ENCODE measurements at regions not wholly inside any gene's neighbourhood (a gene's known extent, or its start where the extent isn't known, plus 50 kb on each side); places are given as distances from the start of the nearest gene placed in this dataset.

GRCh38 chr1:118271883-118272282 lies 86.9 kb upstream of the SPAG17 start:
- Histone ChIP-seq H4K20me1 (replicated peaks; ENCODE audit: insufficient read depth) (no peaks in the 10 kb centered on the region), H3K79me2 (replicated peaks; ENCODE audit: insufficient read depth) (no peaks in the 10 kb centered on the region), H2AFZ (no peak overlapping the region), H3F3A (replicated peaks; ENCODE audit: low read depth) (no peaks in the 10 kb centered on the region), H3K27me3 (ENCODE audit: insufficient read depth) (no peaks in the 10 kb centered on the region), H3K4me2 (no peak overlapping the region), H3K27ac (ENCODE audit: low read depth) (no peak overlapping the region), H3K4me1 (ENCODE audit: insufficient read depth) (peaks cover 7% of the 10 kb centered on the region), H3K36me3 (ENCODE audit: insufficient read depth) (no peaks in the 10 kb centered on the region), H3K9me2 (ENCODE audit: insufficient read depth) (0 out of 2 replicates have a peak, but pooled peaks cover 3% of the 10 kb centered on the region), H3K4me3 (no peak overlapping the region)
- ATAC-seq, result no peak
- Mint-ChIP-seq H3K4me3 (no peak overlapping the region), H3K4me1 (peaks cover 12% of the 10 kb centered on the region), H3K36me3 (ENCODE audit: low read depth) (peaks cover 1% of the 10 kb centered on the region; the same call in 1 of the 3 replicates), H3K9me3 (no peaks in the 10 kb centered on the region), H3K27ac (no peak overlapping the region), H3K27me3 (ENCODE audit: insufficient read depth, low read depth, poor library complexity) (peaks cover under 1% of the 10 kb centered on the region)
- DNase-seq (ENCODE audit: low spot score), result no peak
- no peak for TF ChIP-seq CTCF (conservative IDR thresholded peaks at IDR 0.05; ENCODE audit: low read depth in 2 of 2)
- no peak for TF ChIP-seq NANOG (IDR thresholded peaks at IDR 0.05; ENCODE audit: borderline replicate concordance)
- TF ChIP-seq ETS1 (IDR thresholded peaks at IDR 0.05), result no peak
- no peak for TF ChIP-seq ZNF331 (CRISPR knock-in tag; IDR thresholded peaks at IDR 0.05; ENCODE audit: low read depth)
- TF ChIP-seq ZNF114 (CRISPR knock-in tag; IDR thresholded peaks at IDR 0.05), result no peak
- TF ChIP-seq ZNF462 (CRISPR knock-in tag; IDR thresholded peaks at IDR 0.05), result no peak
- TF ChIP-seq REST (IDR thresholded peaks at IDR 0.05; ENCODE audit: unreplicated experiment), result no peak
- no peak for TF ChIP-seq EZH2 (IDR thresholded peaks at IDR 0.05; ENCODE audit: low read depth, unreplicated experiment)
